GM18505 (cell line): ENCODE measurements at regions not wholly inside any gene's neighbourhood (a gene's known extent, or its start where the extent isn't known, plus 50 kb on each side); places are given as distances from the start of the nearest gene placed in this dataset.

Source experiments
- ATAC-seq: cut with Tn5 transposase; IDR thresholded peaks from one replicate; pipeline ENCODE4 v1.9.1; 2021; ENCODE audit not compliant: unreplicated experiment
- POLR2A ChIP-seq: IDR thresholded peaks from 4 replicates; pipeline ENCODE4 v1.6.1; 2011; ENCODE audit warnings: borderline replicate concordance; ENCODE audit not compliant: insufficient read depth, insufficient read length; ENCODE audit errors: extremely low read depth

DNA sequence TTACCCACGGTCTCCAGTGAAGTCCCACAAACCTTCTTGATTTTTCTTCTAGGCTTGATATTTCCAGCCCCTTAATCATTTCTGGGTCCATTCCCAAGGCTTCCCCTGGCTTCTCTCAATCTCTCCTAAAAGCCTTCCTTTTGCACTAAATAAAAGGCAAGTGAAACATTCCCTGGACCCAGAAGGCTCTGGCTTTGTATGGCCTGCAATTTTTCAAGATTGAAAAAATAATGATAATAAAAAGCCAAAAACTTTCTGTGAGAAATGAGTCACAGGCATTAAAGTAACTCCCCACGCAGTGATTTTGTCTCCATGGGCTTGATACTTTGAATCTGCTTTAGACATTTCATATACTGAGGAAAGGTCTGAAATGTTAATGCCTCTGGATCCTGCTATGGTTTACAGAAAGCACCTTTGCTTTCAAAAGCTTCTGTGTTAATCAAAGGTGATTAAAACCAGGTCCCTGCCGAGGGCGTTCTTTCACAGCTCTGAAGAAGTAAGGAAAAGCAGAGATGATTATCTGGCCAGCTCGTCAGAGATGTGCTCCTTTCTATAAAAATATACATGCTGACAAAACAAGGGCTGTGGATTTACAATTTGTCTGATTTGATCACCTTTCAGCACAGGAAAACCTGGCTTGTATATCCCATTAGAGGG is 118.9 kb upstream of the TMEM72 start:
- no peak for TF ChIP-seq POLR2A
- ATAC-seq, result no peak

- no peak for ATAC-seq
- no peak for TF ChIP-seq POLR2A
Observed at GRCh38 chr10:44799966-44800365, 111.2 kb upstream of the TMEM72 start.

- no peak for TF ChIP-seq POLR2A
- no peak for ATAC-seq
Observed at GRCh38 chr10:44801383-44802327, 109.5 kb upstream of the TMEM72 start.

- no peak for ATAC-seq
- TF ChIP-seq POLR2A, result no peak
Observed at GRCh38 chr10:44803862-44804261, 107.3 kb upstream of the TMEM72 start.

GRCh38 chr10:44804661-44805060 is 106.5 kb upstream of the TMEM72 start:
- no peak for TF ChIP-seq POLR2A
- no peak for ATAC-seq

- no peak for ATAC-seq
- no peak for TF ChIP-seq POLR2A
Observed at GRCh38 chr10:44805466-44806210, 105.5 kb upstream of the TMEM72 start.

DNA sequence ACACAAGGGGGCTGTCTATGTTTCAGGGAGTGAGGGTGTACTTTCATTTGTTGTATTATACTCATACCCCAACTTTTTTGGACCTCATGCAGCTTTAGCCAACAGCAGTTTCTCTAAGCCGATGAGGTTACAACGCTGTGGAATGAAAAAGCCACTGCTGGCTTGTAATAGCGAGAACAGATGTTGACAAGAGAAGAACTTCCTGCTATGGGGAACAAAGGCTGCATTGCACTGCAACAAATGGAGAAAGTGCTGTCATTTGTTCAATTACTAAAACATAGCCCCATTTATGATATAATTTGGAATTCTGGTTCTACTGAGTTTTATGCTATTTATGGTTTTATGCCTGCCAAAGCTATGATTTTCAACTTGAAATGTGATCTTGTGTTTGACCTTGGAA is 104.2 kb upstream of the TMEM72 start:
- no peak for ATAC-seq
- no peak for TF ChIP-seq POLR2A

DNA sequence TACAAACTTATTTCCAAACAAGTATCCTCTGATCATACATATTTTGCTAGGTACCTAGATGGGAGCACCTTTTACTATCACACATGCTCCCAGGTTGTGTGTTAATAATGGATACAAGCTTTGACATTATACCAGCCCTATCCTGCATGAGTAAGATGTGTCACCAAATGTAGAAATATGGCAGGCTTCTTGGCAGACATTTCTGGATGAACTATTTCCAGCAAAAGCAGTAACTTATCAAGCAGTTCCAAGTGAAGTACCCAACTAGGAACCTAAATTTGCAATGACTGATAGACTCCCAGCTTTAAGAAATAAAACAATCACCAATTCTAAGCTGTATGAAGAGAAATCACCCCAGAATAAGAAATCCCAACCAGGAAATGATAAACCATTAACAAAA is 103.7 kb upstream of the TMEM72 start:
- ATAC-seq, result no peak
- no peak for TF ChIP-seq POLR2A

- no peak for ATAC-seq
- TF ChIP-seq POLR2A, result no peak
Observed at GRCh38 chr10:44809647-44810046, 101.5 kb upstream of the TMEM72 start.

- no peak for ATAC-seq
Observed at GRCh38 chr10:44811072-44811471, 100.1 kb upstream of the TMEM72 start.

DNA sequence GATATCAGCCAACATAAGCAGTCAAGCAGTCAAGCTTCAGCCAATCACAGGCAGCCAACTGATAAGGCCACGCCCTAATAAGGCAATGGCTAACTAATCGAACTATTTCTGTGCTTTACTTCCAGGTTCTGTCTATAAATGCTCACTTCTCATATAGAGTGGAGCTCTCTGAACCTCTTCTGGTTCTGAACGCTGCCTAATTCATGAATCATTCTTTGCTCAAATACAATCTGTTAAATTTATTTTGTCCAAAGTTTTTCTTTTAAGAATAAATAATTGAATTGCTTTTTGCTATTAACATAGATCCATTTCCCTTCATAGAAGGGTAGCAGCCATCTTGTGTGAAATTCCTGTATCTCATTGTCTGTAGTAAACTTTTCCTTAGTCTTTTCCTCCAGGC is 97.9 kb upstream of the TMEM72 start:
- ATAC-seq, result no peak
- no peak for TF ChIP-seq POLR2A

More at GRCh38 chr10:44811072-44811471, 100.1 kb upstream of the TMEM72 start:
- TF ChIP-seq POLR2A, result no peak

GRCh38 chr10:44814929-44815328 is 96.2 kb upstream of the TMEM72 start:
- no peak for ATAC-seq
- no peak for TF ChIP-seq POLR2A

GRCh38 chr10:44818041-44818649 is 93.0 kb upstream of the TMEM72 start:
- ATAC-seq, result no peak
- TF ChIP-seq POLR2A, result no peak
